ENCODE measurements at regions not wholly inside any gene's neighbourhood (a gene's known extent, or its start where the extent isn't known, plus 50 kb on each side); places are given as distances from the start of the nearest gene placed in this dataset.

- TF ChIP-seq RAD21 (IDR thresholded peaks at IDR 0.05; ENCODE audit: low read depth) (no peak), REST (IDR thresholded peaks at IDR 0.05; ENCODE audit: low read depth) (no peak), EGR1 (IDR thresholded peaks at IDR 0.05) (no peak), NFIC (IDR thresholded peaks at IDR 0.05) (no peak), TAF1 (IDR thresholded peaks at IDR 0.05; ENCODE audit: low read depth) (no peak), MAX (IDR thresholded peaks at IDR 0.05) (no peak)
These were observed 479.4 kb upstream of the SYNCRIP start for GRCh38 chr6:86122086-86122485.
